Hematopoietic multipotent progenitor cell treated with erythropoietin and hydrocortisone succinate and interleukin-3 and kit ligand, for 8 days (in vitro differentiated cells): ENCODE measurements at regions not wholly inside any gene's neighbourhood (a gene's known extent, or its start where the extent isn't known, plus 50 kb on each side); places are given as distances from the start of the nearest gene placed in this dataset.
"Not testable (repeated sequence)": the region's sequence is repeated elsewhere in the genome, so short reads cannot be mapped to it uniquely, and the experiment has no call there.

Experiments
- DNase-seq: peaks from one replicate; pipeline ENCODE4 v3.0.0-alpha.2; 2015

GRCh38 chr14:104307627-104308401 is 169.4 kb downstream of the KIF26A start:
- no peak for DNase-seq

DNA sequence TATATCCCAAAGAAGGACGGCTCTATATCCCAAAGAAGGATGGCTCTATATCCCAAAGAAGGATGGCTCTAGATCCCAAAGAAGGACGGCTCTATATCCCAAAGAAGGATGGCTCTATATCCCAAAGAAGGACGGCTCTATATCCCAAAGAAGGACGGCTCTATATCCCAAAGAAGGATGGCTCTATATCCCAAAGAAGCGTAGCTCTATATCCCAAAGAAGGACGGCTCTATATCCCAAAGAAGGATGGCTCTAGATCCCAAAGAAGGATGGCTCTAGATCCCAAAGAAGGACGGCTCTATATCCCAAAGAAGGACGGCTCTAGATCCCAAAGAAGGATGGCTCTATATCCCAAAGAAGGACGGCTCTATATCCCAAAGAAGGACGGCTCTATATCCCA is 170.1 kb downstream of the KIF26A start:
- not testable (repeated sequence) for DNase-seq

- no peak for DNase-seq
These were observed 171.4 kb downstream of the KIF26A start for GRCh38 chr14:104309657-104310369.

DNA sequence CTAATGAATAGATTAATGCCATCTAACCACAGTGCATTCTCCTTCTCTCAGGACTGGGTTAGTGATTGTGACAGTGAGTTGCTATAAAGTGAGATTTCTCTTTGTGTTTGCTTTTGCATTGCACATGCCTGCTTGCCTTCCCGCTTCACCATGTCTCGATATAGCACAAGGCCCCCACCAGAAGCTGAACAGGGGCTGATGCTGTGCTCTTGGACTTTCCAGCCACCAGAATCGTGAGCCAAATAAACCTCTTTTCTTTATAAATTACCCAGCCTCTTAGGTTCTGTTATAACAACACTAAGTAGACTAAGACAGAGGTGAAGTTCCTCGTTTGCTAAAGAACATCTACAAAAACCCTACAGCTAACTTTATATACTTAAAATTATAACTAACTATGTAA is 173.0 kb downstream of the KIF26A start:
- no peak for DNase-seq

DNA sequence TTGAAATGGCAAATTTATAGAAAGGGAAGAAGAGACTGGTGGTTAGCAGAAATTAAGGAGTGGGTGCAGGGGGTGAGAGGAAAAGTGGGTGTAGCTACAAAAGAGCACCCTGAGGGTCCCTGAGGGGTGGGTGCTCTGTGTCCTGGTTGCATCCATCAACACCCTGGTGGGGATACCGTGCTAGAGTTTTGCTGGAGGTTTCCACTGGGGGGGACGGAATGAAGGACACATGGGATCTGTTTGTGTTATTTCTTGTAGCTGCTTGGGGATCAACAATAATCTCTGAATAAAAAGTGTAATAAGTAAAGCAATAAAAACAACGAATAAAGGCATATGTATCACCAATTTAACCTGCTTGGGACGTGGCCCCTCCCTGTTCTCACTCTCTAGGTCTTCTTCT is 175.3 kb downstream of the KIF26A start:
- DNase-seq: no peak

DNA sequence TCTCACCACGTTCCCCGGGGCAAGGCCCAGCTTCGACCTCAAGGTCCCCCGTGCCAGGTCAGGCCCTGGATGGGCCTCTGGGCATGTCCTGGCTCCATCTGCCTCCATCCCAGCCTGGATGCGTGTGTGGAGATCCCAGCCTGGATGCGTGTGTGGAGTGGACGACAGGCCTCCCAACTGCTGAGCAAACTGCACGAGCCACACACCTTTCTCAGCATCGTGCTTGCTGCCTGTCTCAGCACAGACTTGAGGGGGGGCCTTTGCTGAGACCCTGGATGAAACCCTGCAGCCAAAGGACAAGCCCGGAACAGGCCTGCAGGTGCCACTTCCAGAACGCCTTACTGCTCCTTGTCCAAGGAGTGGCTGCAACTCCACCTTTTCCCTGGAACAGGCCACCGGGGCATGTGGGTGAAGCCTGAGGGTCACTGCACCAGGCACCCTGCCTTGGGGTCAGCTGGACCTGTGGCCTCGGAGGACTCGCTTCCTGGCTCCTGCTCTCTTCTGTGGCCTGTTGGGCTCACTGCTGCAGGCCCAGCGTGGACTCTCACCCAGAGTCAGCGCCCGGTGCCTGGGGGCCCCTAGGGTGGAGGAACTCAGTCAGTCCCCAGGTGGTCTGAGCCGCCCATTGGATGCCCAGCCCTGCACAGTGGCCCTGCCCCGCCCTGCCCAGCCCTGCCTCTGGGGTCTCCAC is 176.0 kb downstream of the KIF26A start:
- DNase-seq: no peak

GRCh38 chr14:104315169-104315568 is 176.8 kb downstream of the KIF26A start:
- DNase-seq: no peak

GRCh38 chr14:104315625-104316024 is 177.2 kb downstream of the KIF26A start:
- no peak for DNase-seq

DNA sequence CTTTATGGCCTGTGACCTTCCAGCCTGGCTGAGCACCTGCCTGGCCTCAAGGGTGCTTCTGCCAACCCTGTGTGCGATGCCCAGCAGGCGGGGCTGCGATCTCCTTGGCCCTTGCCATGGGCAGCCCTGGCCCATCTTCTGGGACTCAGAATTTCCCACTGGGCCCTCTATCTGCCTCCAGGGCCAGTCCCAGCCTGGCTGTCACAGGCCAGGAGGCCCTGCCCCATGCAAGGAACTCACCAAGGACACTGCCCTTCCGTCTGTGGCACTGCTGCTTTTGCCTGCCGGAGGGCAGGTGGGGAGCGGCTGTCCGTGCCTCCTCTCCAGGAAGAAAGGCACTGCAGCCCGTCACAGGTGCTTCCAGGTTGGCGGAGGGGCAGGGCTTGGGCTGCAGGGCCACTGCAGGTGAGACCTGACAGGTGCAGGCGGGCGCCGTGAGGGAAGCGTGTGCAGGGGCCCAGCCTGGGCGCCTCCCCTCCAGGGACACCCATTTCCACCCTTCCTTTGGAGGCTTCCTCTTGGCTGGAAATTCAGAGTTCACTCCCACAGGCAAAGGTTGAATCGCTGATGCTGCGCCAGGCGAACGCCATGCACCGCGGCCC is 177.8 kb downstream of the KIF26A start:
- DNase-seq: no peak

DNA sequence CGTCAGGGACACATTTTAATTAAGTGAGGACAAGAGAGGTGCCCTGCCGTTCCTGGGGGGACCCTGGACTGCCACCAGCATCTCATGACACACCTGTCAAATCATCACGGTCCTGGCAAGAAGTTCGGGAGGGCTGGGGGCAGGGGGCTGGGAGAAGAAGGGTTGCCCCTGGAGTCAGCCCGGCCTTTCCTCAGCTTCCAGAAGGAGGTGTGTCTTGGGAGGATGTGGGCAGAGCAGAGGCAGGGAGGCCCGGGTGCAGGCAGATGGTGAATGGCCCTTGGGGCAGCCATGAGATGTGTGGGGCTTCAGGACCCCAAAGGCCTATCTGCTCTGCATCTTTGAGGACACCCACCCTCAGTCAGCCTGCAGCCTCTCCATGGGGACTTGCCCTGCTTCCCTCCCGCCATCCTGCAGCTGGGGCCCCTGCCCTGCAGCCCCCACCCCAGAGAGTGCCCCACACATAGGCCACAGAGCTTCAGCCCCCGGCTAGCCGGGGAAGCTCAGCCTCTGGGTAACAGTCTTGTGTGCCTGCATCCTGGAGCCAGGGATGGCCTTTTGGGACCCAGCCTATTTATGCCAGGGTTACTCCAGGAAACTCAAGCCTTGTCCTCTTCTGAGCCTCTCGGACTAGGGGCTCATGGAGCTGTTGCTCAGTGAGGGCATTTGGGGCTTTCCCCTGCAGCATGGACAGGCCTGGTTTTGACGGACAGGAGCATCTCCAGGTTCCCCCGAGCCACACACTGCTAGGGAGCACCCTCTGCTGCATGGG is 178.5 kb downstream of the KIF26A start:
- DNase-seq: no peak

GRCh38 chr14:104317492-104317805 is 179.1 kb downstream of the KIF26A start:
- no peak for DNase-seq

DNA sequence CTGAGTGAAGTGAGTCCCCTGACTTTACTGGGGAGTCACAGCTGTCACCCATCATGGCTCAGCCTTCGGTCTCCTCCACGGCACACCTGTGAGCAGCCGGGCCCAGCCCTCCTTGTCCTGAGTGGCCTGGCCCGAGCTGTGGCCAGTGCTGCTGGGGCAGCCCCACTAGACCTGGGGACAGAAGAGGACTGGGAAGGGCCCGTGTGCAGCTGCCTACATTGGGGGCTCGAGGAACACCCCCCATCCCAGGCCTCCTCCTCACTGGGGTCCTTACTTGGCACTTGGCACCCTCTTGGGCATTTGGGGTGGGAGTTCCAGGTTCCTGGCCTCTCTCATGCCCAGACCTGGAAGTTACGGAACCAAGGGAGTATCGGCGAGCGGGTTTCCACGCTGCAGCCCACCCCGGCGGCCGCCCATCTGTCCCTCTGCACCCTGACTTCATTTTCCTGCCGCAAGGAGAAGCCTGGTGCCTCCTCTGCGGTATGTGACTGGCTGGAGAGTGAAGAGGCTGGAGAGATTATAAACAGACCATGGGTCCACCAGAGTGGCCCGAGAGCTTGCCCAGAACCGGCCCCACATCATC is 179.7 kb downstream of the KIF26A start:
- DNase-seq: no peak

DNA sequence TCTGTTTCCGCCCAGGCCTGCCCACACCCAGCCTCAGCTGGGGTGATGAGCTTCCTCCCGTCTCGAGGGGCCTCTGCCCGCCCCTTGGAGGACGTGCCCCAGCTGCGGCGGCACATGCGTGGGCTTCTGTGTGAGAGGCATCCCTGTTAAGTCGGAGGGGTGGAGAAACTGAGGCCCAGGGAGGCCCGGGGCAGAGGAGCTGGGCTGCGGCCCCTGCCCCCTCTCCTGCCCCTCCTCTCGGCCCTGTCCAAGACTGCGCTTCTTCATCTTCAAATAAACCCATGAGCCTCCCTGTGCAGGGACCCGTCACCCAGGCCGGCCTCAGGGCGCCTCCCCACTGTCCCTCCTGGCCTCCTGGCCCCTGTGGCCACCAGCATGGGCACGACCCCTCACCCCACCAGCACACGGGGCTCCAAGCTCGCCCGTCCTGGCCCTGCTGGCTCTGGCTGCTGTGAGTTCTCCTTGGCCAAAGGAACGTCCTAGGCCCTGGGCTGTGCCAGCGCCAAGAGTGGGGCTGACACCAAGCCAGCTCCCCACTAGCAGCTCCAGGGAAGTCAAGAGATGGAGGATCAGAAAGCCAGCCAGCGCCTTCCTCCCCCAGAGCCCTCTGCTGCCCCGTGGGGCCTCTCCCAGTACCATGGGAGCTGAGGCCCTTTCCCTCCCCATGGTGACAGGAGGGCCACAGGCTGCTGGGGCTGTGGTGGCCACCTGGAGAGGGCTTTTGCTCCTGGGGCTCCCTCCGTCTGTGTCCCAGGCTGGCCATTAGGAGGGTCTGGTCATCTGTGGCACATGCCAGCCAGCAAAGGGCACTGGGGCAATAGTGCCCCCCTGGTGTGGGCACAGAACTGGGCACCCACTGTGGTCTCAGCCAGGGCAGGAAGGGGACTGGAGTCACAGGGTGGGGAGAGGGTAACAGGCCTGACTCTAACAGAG is 180.4 kb downstream of the KIF26A start:
- DNase-seq: no peak

GRCh38 chr14:104319491-104320241 is 181.3 kb downstream of the KIF26A start:
- no peak for DNase-seq

- no peak for DNase-seq
These were observed 182.3 kb downstream of the KIF26A start for GRCh38 chr14:104320611-104321086.

GRCh38 chr14:104321088-104321801 is 182.9 kb downstream of the KIF26A start:
- DNase-seq: no peak

GRCh38 chr14:104321802-104322130 is 183.4 kb downstream of the KIF26A start:
- DNase-seq: no peak

DNA sequence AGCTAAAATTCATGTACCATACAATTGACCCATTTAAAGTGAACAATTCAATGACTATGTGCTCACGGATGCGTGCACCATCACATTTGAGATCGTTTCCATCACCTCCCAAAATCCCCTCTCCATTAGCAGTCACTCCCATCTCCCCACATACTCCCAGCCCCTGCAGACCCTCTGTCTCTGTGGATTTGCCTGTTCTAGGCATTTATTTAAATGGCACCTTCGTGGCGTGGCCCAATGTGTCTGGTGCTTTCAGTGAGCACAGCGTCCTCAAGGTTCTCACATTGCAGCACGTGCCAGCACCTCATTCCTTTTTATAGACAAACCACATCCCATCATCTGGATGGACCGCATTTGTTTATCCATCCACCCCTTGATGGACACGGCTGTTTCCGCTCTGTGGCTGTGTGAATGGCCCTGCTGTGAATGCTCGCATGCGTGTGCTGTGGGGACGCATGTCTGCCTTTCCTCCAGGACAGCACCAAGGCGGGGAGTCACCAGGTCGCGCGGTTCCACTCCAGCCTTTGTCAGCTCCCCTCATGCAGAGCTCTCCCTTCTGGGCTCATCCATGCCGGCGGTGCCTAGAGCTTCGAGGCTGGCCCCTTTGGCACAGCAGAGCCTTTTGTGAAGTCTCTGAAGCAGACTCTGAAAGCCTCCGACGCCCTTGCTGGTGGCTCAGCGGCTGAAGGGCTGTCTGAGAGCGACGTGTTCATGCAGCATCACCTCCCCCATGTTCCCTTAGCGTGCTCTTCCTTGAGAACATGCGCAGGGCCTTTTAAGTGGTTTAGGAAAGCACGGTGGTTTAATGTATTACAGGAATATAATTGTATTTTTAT is 184.4 kb downstream of the KIF26A start:
- no peak for DNase-seq
